ENCODE measurements at regions not wholly inside any gene's neighbourhood (a gene's known extent, or its start where the extent isn't known, plus 50 kb on each side); places are given as distances from the start of the nearest gene placed in this dataset.

DNA sequence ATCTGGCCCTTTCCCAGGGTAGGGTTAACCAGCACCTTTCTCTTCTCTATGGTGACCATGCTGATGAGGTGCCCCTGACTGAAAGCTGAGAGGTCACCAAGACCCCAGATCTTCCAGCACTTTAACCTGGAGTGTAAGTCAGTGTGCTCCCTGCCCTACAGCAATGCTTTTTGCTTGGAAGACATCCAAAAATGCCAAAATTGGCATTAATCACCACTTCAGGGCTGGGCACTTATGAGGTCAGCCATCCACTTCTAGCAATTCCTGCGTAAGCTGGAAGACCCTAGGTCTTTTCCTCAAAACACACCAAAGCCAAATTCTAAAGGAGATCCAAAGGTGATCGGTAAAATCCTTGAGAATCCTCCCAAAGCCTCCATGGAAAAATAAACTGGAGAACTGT is 81.2 kb upstream of the LOC128125822 start:
- TF ChIP-seq POLR2A (IDR thresholded peaks at IDR 0.05): no peak
- TF ChIP-seq, protein P1, sequence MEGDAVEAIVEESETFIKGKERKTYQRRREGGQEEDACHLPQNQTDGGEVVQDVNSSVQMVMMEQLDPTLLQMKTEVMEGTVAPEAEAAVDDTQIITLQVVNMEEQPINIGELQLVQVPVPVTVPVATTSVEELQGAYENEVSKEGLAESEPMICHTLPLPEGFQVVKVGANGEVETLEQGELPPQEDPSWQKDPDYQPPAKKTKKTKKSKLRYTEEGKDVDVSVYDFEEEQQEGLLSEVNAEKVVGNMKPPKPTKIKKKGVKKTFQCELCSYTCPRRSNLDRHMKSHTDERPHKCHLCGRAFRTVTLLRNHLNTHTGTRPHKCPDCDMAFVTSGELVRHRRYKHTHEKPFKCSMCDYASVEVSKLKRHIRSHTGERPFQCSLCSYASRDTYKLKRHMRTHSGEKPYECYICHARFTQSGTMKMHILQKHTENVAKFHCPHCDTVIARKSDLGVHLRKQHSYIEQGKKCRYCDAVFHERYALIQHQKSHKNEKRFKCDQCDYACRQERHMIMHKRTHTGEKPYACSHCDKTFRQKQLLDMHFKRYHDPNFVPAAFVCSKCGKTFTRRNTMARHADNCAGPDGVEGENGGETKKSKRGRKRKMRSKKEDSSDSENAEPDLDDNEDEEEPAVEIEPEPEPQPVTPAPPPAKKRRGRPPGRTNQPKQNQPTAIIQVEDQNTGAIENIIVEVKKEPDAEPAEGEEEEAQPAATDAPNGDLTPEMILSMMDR (IDR thresholded peaks at IDR 0.05): no peak

Measured in right lobe of liver (tissue), 4 donors.